Limb (tissue), 2 donors: ENCODE measurements at regions not wholly inside any gene's neighbourhood (a gene's known extent, or its start where the extent isn't known, plus 50 kb on each side); places are given as distances from the start of the nearest gene placed in this dataset.
"Not testable (repeated sequence)": the region's sequence is repeated elsewhere in the genome, so short reads cannot be mapped to it uniquely, and the experiment has no call there.

Experiments used
- DNase-seq, 2 donors: peaks; one replicate each; pipeline ENCODE4 v3.0.0-alpha.2; 2016; ENCODE audit errors: extremely low spot score in 2 of 2

- DNase-seq = no peak
Measured at GRCh38 chr17:79560527-79560926, 50.3 kb downstream of the RBFOX3 start.

- DNase-seq = no peak
Measured at GRCh38 chr17:79559111-79559887, 51.6 kb downstream of the RBFOX3 start.

- no peak for DNase-seq
Measured at GRCh38 chr17:79558091-79558900, 52.6 kb downstream of the RBFOX3 start.

GRCh38 chr17:79557276-79558090, 53.4 kb downstream of the RBFOX3 start:
- no peak for DNase-seq

GRCh38 chr17:79556271-79556670, 54.6 kb downstream of the RBFOX3 start:
- DNase-seq = no peak

GRCh38 chr17:79555543-79555942, 55.3 kb downstream of the RBFOX3 start:
- DNase-seq = no peak

GRCh38 chr17:79554346-79554745, 56.5 kb downstream of the RBFOX3 start:
- DNase-seq = not testable (repeated sequence)

GRCh38 chr17:79552824-79553223, 58.0 kb downstream of the RBFOX3 start:
- DNase-seq = no peak

GRCh38 chr17:79552405-79552804, 58.4 kb downstream of the RBFOX3 start:
- no peak for DNase-seq

GRCh38 chr17:79549141-79549915, 61.5 kb downstream of the RBFOX3 start:
- no peak for DNase-seq

GRCh38 chr17:79548116-79548515, 62.7 kb downstream of the RBFOX3 start:
- no peak for DNase-seq

GRCh38 chr17:79547586-79547985, 63.3 kb downstream of the RBFOX3 start:
- DNase-seq = no peak

- not testable (repeated sequence) for DNase-seq
Measured at GRCh38 chr17:79547171-79547570, 63.7 kb downstream of the RBFOX3 start.

- no peak for DNase-seq
Measured at GRCh38 chr17:79546386-79546785, 64.5 kb downstream of the RBFOX3 start.

GRCh38 chr17:79545251-79546005, 65.4 kb downstream of the RBFOX3 start:
- no peak for DNase-seq

GRCh38 chr17:79544142-79544914, 66.5 kb downstream of the RBFOX3 start:
- no peak for DNase-seq

GRCh38 chr17:79543531-79543930, 67.3 kb downstream of the RBFOX3 start:
- DNase-seq = no peak

- no peak for DNase-seq
Measured at GRCh38 chr17:79542718-79543117, 68.1 kb downstream of the RBFOX3 start.

- no peak for DNase-seq
Measured at GRCh38 chr17:79541056-79541850, 69.6 kb downstream of the RBFOX3 start.
